ENCODE measurements at regions not wholly inside any gene's neighbourhood (a gene's known extent, or its start where the extent isn't known, plus 50 kb on each side); places are given as distances from the start of the nearest gene placed in this dataset.

- BruUV-seq (replicated peaks), result no TSS peak
- intact Hi-C loops (cut with micrococcal nuclease; ENCODE audit: unreplicated experiment), result no loop called here
- Histone ChIP-seq H3K9me2 (ENCODE audit: insufficient read depth, low read length) (no peaks in the 10 kb centered on the region), H3K27ac (ENCODE audit: low read depth, low read length, poor library complexity, severe bottlenecking) (no peak overlapping the region), H3K9me3 (ENCODE audit: low read length) (no peaks in the 10 kb centered on the region), H3K4me2 (ENCODE audit: low read length) (no peak overlapping the region), H3K79me2 (ENCODE audit: insufficient read depth, low read depth, low read length) (no peaks in the 10 kb centered on the region), H3K36me3 (ENCODE audit: insufficient read depth, low read length) (no peaks in the 10 kb centered on the region), H3K4me1 (ENCODE audit: insufficient read depth, low read length, poor library complexity, severe bottlenecking) (no peaks in the 10 kb centered on the region), H2AFZ (ENCODE audit: low read length) (no peak overlapping the region), H3K4me3 (ENCODE audit: low read depth, low read length, poor library complexity, severe bottlenecking) (no peak overlapping the region), H4K20me1 (ENCODE audit: insufficient read depth, low read length) (no peaks in the 10 kb centered on the region)
- DNase-seq (ENCODE audit: low spot score), result no peak
- POLR2A ChIA-PET, result no interaction called here
- CTCF ChIA-PET (ENCODE audit: unreplicated experiment), result no interaction called here
- TF ChIP-seq CTCF (conservative IDR thresholded peaks at IDR 0.05; ENCODE audit: low read length) (no peak), EZH2phosphoT487 (IDR thresholded peaks at IDR 0.05; ENCODE audit: borderline replicate concordance, low read depth, low read length) (no peak)
Observed at GRCh38 chr9:1761807-1762206, 253.3 kb upstream of the SMARCA2 start.

GRCh38 chr9:1766042-1766441 is 249.1 kb upstream of the SMARCA2 start:
- Histone ChIP-seq H4K20me1 (ENCODE audit: insufficient read depth, low read length) (no peaks in the 10 kb centered on the region), H3K9me3 (ENCODE audit: low read length) (no peaks in the 10 kb centered on the region), H3K4me3 (ENCODE audit: low read depth, low read length, poor library complexity, severe bottlenecking) (no peak overlapping the region), H3K27ac (ENCODE audit: low read depth, low read length, poor library complexity, severe bottlenecking) (no peak overlapping the region), H3K4me2 (ENCODE audit: low read length) (no peak overlapping the region), H3K9me2 (ENCODE audit: insufficient read depth, low read length) (no peaks in the 10 kb centered on the region), H3K4me1 (ENCODE audit: insufficient read depth, low read length, poor library complexity, severe bottlenecking) (no peaks in the 10 kb centered on the region), H3K79me2 (ENCODE audit: insufficient read depth, low read depth, low read length) (no peaks in the 10 kb centered on the region), H3K36me3 (ENCODE audit: insufficient read depth, low read length) (no peaks in the 10 kb centered on the region), H2AFZ (ENCODE audit: low read length) (no peak overlapping the region)
- ChIA-PET CTCF (ENCODE audit: unreplicated experiment) (no interaction called here), POLR2A (no interaction called here)
- intact Hi-C loops (cut with micrococcal nuclease; ENCODE audit: unreplicated experiment), result no loop called here
- no peak for DNase-seq (ENCODE audit: low spot score)
- no TSS peak for BruUV-seq (replicated peaks)
- TF ChIP-seq CTCF (conservative IDR thresholded peaks at IDR 0.05; ENCODE audit: low read length) (no peak), EZH2phosphoT487 (IDR thresholded peaks at IDR 0.05; ENCODE audit: borderline replicate concordance, low read depth, low read length) (no peak)

GRCh38 chr9:1768561-1768960 is 246.6 kb upstream of the SMARCA2 start:
- H3K4me3 ChIP-seq (ENCODE audit: low read depth, low read length, poor library complexity, severe bottlenecking), result no peak overlapping the region
- no peak overlapping the region for H3K4me2 ChIP-seq (ENCODE audit: low read length)
- no TSS peak for BruUV-seq (replicated peaks)
- H3K9me3 ChIP-seq (ENCODE audit: low read length), result no peaks in the 10 kb centered on the region
- no peaks in the 10 kb centered on the region for H3K36me3 ChIP-seq (ENCODE audit: insufficient read depth, low read length)
- ChIA-PET POLR2A (no interaction called here), CTCF (ENCODE audit: unreplicated experiment) (no interaction called here)
- DNase-seq (ENCODE audit: low spot score), result no peak
- intact Hi-C loops (cut with micrococcal nuclease; ENCODE audit: unreplicated experiment), result no loop called here
- no peak overlapping the region for H2AFZ ChIP-seq (ENCODE audit: low read length)
- no peaks in the 10 kb centered on the region for H3K9me2 ChIP-seq (ENCODE audit: insufficient read depth, low read length)
- H3K27ac ChIP-seq (ENCODE audit: low read depth, low read length, poor library complexity, severe bottlenecking), result no peak overlapping the region
- no peaks in the 10 kb centered on the region for H4K20me1 ChIP-seq (ENCODE audit: insufficient read depth, low read length)
- no peaks in the 10 kb centered on the region for H3K4me1 ChIP-seq (ENCODE audit: insufficient read depth, low read length, poor library complexity, severe bottlenecking)
- H3K79me2 ChIP-seq (ENCODE audit: insufficient read depth, low read depth, low read length), result no peaks in the 10 kb centered on the region
- TF ChIP-seq EZH2phosphoT487 (IDR thresholded peaks at IDR 0.05; ENCODE audit: borderline replicate concordance, low read depth, low read length) (no peak), CTCF (conservative IDR thresholded peaks at IDR 0.05; ENCODE audit: low read length) (no peak)

All from OCI-LY7 (cell line).